SK-N-SH (cell line): ENCODE measurements at regions not wholly inside any gene's neighbourhood (a gene's known extent, or its start where the extent isn't known, plus 50 kb on each side); places are given as distances from the start of the nearest gene placed in this dataset.

Experiments
- CTCF ChIA-PET: fragments of 300-600, 350-600 bp; formaldehyde crosslinking; extraction: SDS; loops from one replicate; lab custom pipeline; 2021; lab: Yijun Ruan, JAX
- POLR2A ChIA-PET: fragments of 350-600 bp; sonication (Branson Sonifier 250); formaldehyde crosslinking; extraction: SDS; loops from one replicate; lab custom pipeline; 2020; ENCODE audit warnings: antibody characterized with exemption, inconsistent platforms; lab: Yijun Ruan, JAX
- DNase-seq: peaks from one replicate; pipeline ENCODE4 v3.0.0; 2012
- H2AFZ ChIP-seq: fragments of 200-600 bp; sonication (generic); 2 replicates; pipeline ENCODE4 v1.8.1; 2016; ENCODE audit warnings: antibody characterized with exemption, mild to moderate bottlenecking, low read depth
- H3F3A ChIP-seq: fragments of 200-600 bp; sonication (generic); replicated peaks from 2 replicates; pipeline ENCODE3; 2016; ENCODE audit warnings: antibody characterized with exemption, mild to moderate bottlenecking; ENCODE audit not compliant: insufficient read depth
- H3K27ac ChIP-seq, 2 experiments: fragments of 200-500 bp in 1 of 2; fragments of 200-600 bp in 1 of 2; sonication (Bioruptor generic) in 1 of 2; sonication (generic), shearing (Covaris generic) in 1 of 2; 2 replicates each; pipeline versions ENCODE4 v1.5.1 to v1.6.1; 2014 to 2016; ENCODE audit warnings: low read depth in 2 of 2, inconsistent platforms in 1 of 2, low read length in 1 of 2, mild to moderate bottlenecking in 1 of 2, mixed read lengths in 1 of 2
- H3K27me3 ChIP-seq: fragments of 200-600 bp; sonication (generic), shearing (Covaris generic); 2 replicates; pipeline ENCODE4 v1.6.1; 2016; ENCODE audit warnings: mixed run types; ENCODE audit not compliant: insufficient read depth
- H3K36me3 ChIP-seq, 2 experiments: fragments of 200-500 bp in 1 of 2; fragments of 200-600 bp in 1 of 2; sonication (Bioruptor generic) in 1 of 2; sonication (generic) in 1 of 2; replicated peaks in 1 of 2; 2 replicates each; pipeline versions ENCODE3 to v1.5.1; 2014 to 2016; ENCODE audit warnings: low read length in 1 of 2, mild to moderate bottlenecking in 1 of 2; ENCODE audit not compliant: insufficient read depth in 2 of 2, control insufficient read depth in 1 of 2
- H3K4me1 ChIP-seq, 2 experiments: fragments of 200-500 bp in 1 of 2; fragments of 200-600 bp in 1 of 2; sonication (Bioruptor generic) in 1 of 2; sonication (generic), shearing (Covaris generic) in 1 of 2; 2 replicates each; pipeline versions ENCODE4 v1.5.1 to v1.6.1; 2014 to 2016; ENCODE audit warnings: low read depth in 1 of 2, low read length in 1 of 2, mixed run types in 1 of 2; ENCODE audit not compliant: insufficient read depth in 2 of 2, control insufficient read depth in 1 of 2
- H3K4me2 ChIP-seq: fragments of 200-600 bp; sonication (generic), shearing (Covaris generic); 2 replicates; pipeline ENCODE4 v1.6.1; 2017; ENCODE audit warnings: mixed run types
- H3K4me3 ChIP-seq, 2 experiments: fragments of 200-500 bp in 1 of 2; fragments of 200-600 bp in 1 of 2; sonication (Bioruptor generic) in 1 of 2; sonication (generic), shearing (Covaris generic) in 1 of 2; 2 replicates each; pipeline versions ENCODE4 v1.5.1 to v1.8.1; 2014 to 2016; ENCODE audit warnings: low read depth in 2 of 2, inconsistent platforms in 1 of 2, low read length in 1 of 2, mild to moderate bottlenecking in 1 of 2, mixed read lengths in 1 of 2, moderate library complexity in 1 of 2
- H3K79me2 ChIP-seq: fragments of 200-600 bp; sonication (generic); 2 replicates; pipeline ENCODE4 v1.8.1; 2017; ENCODE audit warnings: mild to moderate bottlenecking; ENCODE audit not compliant: insufficient read depth
- H3K9ac ChIP-seq: fragments of 200-600 bp; sonication (generic); 2 replicates; pipeline ENCODE4 v1.6.1; 2017; ENCODE audit warnings: mixed run types
- H3K9me2 ChIP-seq: fragments of 200-600 bp; sonication (generic); 2 replicates; pipeline ENCODE4 v1.6.1; 2017; ENCODE audit warnings: mixed run types
- H3K9me3 ChIP-seq: fragments of 200-600 bp; sonication (generic); 2 replicates; pipeline ENCODE4 v1.6.1; 2017; ENCODE audit warnings: mixed run types, mild to moderate bottlenecking, moderate library complexity
- H4K20me1 ChIP-seq: fragments of 200-600 bp; sonication (generic); 2 replicates; pipeline ENCODE4 v1.6.1; 2017; ENCODE audit warnings: mild to moderate bottlenecking, mixed run types; ENCODE audit not compliant: insufficient read depth
- FOXM1 ChIP-seq: IDR thresholded peaks from 2 replicates; pipeline ENCODE4 v1.4.0; 2012; ENCODE audit warnings: low read depth, mild to moderate bottlenecking
- GATA2 ChIP-seq: sonication (generic); formaldehyde crosslinking; IDR thresholded peaks from 2 replicates; pipeline ENCODE4 v1.5.0; 2020; ENCODE audit warnings: mild to moderate bottlenecking, missing genetic modification reagents
- IRF3 ChIP-seq: fragments of 150-350 bp; IDR thresholded peaks from 2 replicates; pipeline ENCODE4 v1.6.1; 2016; ENCODE audit warnings: mild to moderate bottlenecking, low read depth, low read length
- JUND ChIP-seq: IDR thresholded peaks from 2 replicates; pipeline ENCODE4 v1.4.0; 2012
- MAX ChIP-seq: IDR thresholded peaks from 2 replicates; pipeline ENCODE4 v1.4.0; 2012; ENCODE audit warnings: low read depth
- MXI1 ChIP-seq: IDR thresholded peaks from 2 replicates; pipeline ENCODE4 v1.6.1; 2012; ENCODE audit warnings: mild to moderate bottlenecking, low read depth, low read length, improper control_type of control experiment
- NRF1 ChIP-seq: IDR thresholded peaks from 2 replicates; pipeline ENCODE4 v1.6.1; 2012; ENCODE audit warnings: low read depth, mild to moderate bottlenecking, low read length
- PBX3 ChIP-seq: IDR thresholded peaks from 2 replicates; pipeline ENCODE4; 2012
- RAD21 ChIP-seq: IDR thresholded peaks from 2 replicates; pipeline ENCODE4 v1.6.1; 2012; ENCODE audit warnings: mild to moderate bottlenecking, low read length
- REST ChIP-seq: IDR thresholded peaks from 2 replicates; pipeline ENCODE4 v1.6.1; 2012; ENCODE audit warnings: mild to moderate bottlenecking, low read depth, low read length, moderate library complexity
- SMC3 ChIP-seq: IDR thresholded peaks from 2 replicates; pipeline ENCODE4 v1.6.1; 2012; ENCODE audit warnings: low read depth, low read length, improper control_type of control experiment
- TAF1 ChIP-seq: IDR thresholded peaks from 2 replicates; pipeline ENCODE4 v1.6.1; 2012; ENCODE audit warnings: low read depth, mild to moderate bottlenecking, low read length, moderate library complexity, borderline replicate concordance
- TEAD4 ChIP-seq: IDR thresholded peaks from 2 replicates; pipeline ENCODE4 v1.4.0; 2012; ENCODE audit warnings: mild to moderate bottlenecking, borderline replicate concordance; ENCODE audit not compliant: insufficient read depth
- USF2 ChIP-seq: fragments of 150-350 bp; IDR thresholded peaks from 2 replicates; pipeline ENCODE4 v1.6.1; 2017; ENCODE audit warnings: antibody characterized with exemption, low read length, low read depth, borderline replicate concordance
- ZBTB33 ChIP-seq: IDR thresholded peaks from 2 replicates; pipeline ENCODE4 v1.4.0; 2012; ENCODE audit warnings: low read depth, borderline replicate concordance
- WGBS: methylation state at CpG from one replicate; pipeline ENCODE4 v1.1.6; 2017; ENCODE audit warnings: low lambda C conversion rate; 5-methylcytosine and 5-hydroxymethylcytosine counted together

GRCh38 chr12:107493666-107494065 is 191.9 kb upstream of the PWP1 start:
- 100% methylated on average over 2 of the region's 2 CpGs for WGBS
- CTCF ChIA-PET, result interaction anchor here (0.7 to 1.7 kb wide), 4 partner anchors 11 to 45 kb away, joined by 3 to 7 read pairs (median 4); no protein-coding TSS in a partner anchor

GRCh38 chr12:107494331-107494730 is 191.3 kb upstream of the PWP1 start:
- Histone ChIP-seq H3K4me2 (no peak overlapping the region), H4K20me1 (no peaks in the 10 kb centered on the region), H3K4me3 (no peak overlapping the region), H3K27me3 (no peaks in the 10 kb centered on the region), H3K9ac (no peak overlapping the region), H2AFZ (no peak overlapping the region), H3K4me1 (peaks cover 0 to 13% of the 10 kb centered on the region in 2 experiments; a peak in 1 of 4 replicates), H3K9me2 (no peaks in the 10 kb centered on the region), H3K27ac (no peak overlapping the region), H3F3A (no peaks in the 10 kb centered on the region), H3K9me3 (no peaks in the 10 kb centered on the region), H3K36me3 (no peaks in the 10 kb centered on the region), H3K79me2 (no peaks in the 10 kb centered on the region)
- WGBS, result 53% methylated on average over 3 of the region's 5 CpGs
- ChIA-PET CTCF (interaction anchor here (0.7 to 1.7 kb wide), 3 partner anchors 10 to 46 kb away, joined by 3 to 7 read pairs (median 5); no protein-coding TSS in a partner anchor), POLR2A (no interaction called here)
- no peak for DNase-seq
- no peak for TF ChIP-seq TAF1
- no peak for TF ChIP-seq FOXM1
- no peak for TF ChIP-seq JUND
- no peak for TF ChIP-seq ZBTB33
- no peak for TF ChIP-seq RAD21
- no peak for TF ChIP-seq GATA2 (CRISPR knock-in tag)
- TF ChIP-seq REST, result no peak
- no peak for TF ChIP-seq USF2

More at GRCh38 chr12:107493666-107494065, 191.9 kb upstream of the PWP1 start:
- no peak overlapping the region for H3K4me2 ChIP-seq
- no peak overlapping the region for H3K27ac ChIP-seq
- TF ChIP-seq NRF1, result no peak
- no peak for TF ChIP-seq PBX3
- TF ChIP-seq SMC3, result no peak
- TF ChIP-seq MAX, result no peak
- TF ChIP-seq MXI1, result no peak
- no peak for TF ChIP-seq IRF3
- TF ChIP-seq TEAD4, result no peak
- no peak for TF ChIP-seq FOXM1
- no peaks in the 10 kb centered on the region for H3K27me3 ChIP-seq
- H3K4me1 ChIP-seq, result peaks cover 0 to 13% of the 10 kb centered on the region in 2 experiments; a peak in 1 of 4 replicates
- no peaks in the 10 kb centered on the region for H3K36me3 ChIP-seq
- no peak overlapping the region for H2AFZ ChIP-seq
- no peaks in the 10 kb centered on the region for H4K20me1 ChIP-seq
- no peak for DNase-seq
- H3F3A ChIP-seq, result no peaks in the 10 kb centered on the region
- no peaks in the 10 kb centered on the region for H3K9me3 ChIP-seq
- H3K9ac ChIP-seq, result no peak overlapping the region
- H3K79me2 ChIP-seq, result no peaks in the 10 kb centered on the region
- H3K9me2 ChIP-seq, result no peaks in the 10 kb centered on the region
- H3K4me3 ChIP-seq, result no peak overlapping the region
- POLR2A ChIA-PET, result no interaction called here
